Activated CD4-positive, alpha-beta T cell treated with anti-CD3 and anti-CD28 coated beads, Interleukin-2, amount 50 U/mL, for 16 hours (primary cell): ENCODE measurements at regions not wholly inside any gene's neighbourhood (a gene's known extent, or its start where the extent isn't known, plus 50 kb on each side); places are given as distances from the start of the nearest gene placed in this dataset.
"Not testable (repeated sequence)": the region's sequence is repeated elsewhere in the genome, so short reads cannot be mapped to it uniquely, and the experiment has no call there.

Experiments
- DNase-seq: peaks from one replicate; pipeline ENCODE4 v3.0.0-alpha.2; 2020

GRCh38 chr10:29746080-29746797 lies 111.5 kb upstream of the SVIL start:
- no peak for DNase-seq

- no peak for DNase-seq
These were observed 106.3 kb upstream of the SVIL start for GRCh38 chr10:29740981-29741545.

GRCh38 chr10:29738341-29738740 lies 103.6 kb upstream of the SVIL start:
- no peak for DNase-seq

DNA sequence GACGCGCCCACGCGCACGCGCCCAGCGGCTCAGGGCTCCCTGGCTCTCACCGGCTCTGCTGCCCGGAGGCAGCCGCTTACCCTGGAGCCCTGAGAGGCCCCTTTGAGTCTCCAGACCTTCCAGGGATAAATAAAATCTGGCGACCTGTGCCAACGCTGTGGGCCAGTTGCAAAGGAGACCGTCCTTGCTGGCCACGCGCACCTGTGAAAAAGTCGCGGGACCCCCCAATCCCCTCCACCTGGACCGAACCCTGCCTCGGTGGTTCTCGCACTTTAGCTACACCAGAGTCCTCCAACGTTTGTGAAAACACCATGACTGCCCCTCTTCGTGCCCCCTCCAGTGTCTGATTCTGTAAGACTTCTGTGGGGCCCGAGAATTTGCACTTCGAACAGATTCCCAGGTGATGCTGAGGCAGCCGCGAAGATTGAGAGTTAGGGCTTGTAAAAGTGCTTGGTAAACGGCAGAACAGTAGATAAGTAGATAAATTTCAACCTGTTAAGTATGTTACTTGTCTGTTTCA lies 102.4 kb upstream of the SVIL start:
- no peak for DNase-seq

DNA sequence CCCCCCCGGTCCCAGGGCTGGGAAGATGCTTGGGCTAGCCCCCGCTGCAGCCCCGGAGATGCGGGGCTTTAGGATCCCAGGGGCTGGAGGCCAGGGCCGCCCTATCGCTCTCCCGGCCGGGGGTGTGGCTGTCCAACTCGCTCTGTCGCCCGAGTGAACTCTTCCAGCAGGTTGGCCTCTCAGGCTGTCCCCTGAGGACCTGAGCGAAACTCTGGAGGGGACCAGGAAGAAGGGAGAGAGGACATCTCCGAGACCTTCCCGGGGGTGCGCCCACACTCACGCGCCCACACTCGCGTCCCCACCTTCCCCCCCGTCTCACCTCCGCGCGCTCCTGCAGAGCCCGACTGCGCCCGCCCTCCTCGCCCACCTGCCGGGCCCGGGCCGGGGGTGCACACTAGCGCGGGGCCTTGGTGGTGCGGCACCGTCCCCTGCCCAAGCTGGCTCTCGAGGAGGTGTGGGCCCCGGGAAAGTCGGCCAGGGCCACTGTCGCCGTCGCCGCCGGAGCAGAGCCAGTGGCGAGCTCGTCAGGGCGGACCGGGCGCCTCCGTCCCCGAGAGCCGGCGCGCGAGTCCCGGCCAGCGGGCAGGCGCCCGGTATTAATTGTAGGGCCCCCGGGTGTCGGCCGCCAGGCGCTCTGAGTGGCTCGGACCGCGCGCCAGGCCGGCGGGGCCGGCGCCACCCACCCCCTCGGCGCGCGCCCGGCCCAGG lies 101.7 kb upstream of the SVIL start:
- DNase-seq: no peak

GRCh38 chr10:29735628-29736365 lies 101.0 kb upstream of the SVIL start:
- DNase-seq: peak; percentile 79

GRCh38 chr10:29734962-29735627 lies 100.3 kb upstream of the SVIL start:
- peak; percentile 38 for DNase-seq

DNA sequence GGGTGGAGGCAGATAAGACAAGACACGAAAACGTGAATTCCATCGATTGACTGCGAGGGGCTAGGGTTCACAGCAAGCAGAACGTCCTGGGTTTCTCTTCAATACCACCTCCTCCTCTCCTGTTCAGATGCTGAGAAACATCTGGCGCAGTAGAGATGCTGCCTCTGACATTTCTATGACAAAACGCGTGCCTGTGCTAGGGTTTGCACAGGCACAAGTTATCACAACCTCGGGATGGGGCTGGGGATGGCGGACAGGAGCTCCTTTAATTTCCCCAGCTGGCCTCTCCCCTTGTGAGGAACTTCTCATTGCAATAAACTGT lies 99.8 kb upstream of the SVIL start:
- DNase-seq: no peak

DNA sequence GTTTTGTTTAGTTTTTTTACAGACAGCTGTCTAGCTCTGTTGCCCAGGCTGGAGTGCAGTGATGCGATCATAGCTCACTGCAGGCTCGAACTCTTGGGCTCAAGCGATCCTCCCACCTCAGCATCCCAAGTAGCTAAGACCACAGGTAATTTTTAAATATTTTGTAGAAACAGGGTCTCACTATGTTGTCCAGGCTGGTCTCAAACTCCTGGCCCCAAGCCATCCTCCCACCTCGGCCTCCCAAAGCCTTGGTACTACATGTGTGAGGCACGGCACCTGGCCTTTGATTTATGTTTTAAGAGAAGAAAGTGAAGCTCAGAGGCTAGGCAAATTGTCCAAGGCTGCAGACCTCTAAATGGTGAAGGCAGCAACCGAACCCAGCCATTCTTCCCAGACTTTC lies 98.6 kb upstream of the SVIL start:
- DNase-seq: no peak

DNA sequence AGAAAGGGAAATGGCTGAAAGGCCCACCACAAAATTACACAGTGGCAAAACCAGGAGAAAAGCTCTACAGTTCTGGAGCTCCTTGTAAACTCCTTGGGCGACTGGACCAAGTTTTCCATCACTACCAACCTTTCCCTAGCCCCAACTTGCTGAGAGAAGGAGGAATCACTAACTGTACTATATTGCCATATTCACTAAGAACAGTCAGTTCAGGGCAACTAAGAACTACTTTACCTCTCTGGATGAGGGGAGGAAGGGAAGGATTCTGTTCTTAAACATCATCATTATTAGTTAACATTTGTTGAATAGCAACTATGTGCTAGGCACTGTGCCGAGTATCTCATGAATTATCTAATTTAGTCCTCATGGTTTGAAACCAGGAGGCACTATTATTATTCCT lies 98.1 kb upstream of the SVIL start:
- no peak for DNase-seq

- DNase-seq: no peak
These were observed 97.0 kb upstream of the SVIL start for GRCh38 chr10:29731760-29732159.

DNA sequence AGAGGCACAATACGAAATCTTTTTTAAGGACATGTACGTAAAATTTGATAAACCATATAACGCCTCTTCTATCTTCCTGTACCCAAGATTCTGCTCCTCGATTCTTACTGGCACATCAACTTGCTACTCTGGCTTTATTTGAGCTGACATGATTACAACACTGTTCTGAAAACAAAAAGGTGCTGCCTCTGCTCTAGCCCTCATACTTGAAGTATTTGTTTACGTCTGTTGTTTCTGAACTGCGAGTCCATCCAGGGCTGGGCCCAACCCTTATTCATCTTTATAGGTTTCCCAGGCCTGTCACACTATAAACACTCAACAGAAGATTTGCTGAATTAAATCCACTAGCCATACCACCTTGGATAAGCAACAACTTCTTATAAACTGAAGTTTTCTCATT lies 96.2 kb upstream of the SVIL start:
- no peak for DNase-seq

GRCh38 chr10:29730458-29730857 lies 95.7 kb upstream of the SVIL start:
- DNase-seq: no peak

DNA sequence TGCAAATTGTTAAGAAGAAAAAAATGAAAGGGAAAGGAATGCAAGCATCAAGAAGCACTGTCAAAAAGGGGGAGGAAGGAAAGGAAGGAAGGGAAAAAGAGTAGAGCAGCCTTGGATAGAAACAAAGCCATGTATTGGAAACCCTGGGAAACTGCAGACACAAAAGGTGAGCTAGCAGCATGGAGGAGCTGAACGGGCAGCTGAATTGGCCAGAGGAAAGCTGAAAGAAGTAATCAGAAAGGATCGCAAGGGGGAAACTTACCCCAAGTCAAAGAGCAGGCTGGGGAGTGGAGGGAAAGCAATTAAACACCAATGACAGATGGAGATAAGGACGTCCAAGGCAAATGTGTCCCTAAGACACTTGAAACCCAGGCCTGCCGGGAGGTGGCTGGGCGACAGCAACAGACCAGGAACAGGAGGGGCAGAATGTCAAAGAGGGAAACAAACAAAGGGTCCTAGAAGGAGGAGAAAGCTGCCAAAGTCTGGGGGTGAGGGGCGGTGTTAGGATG lies 93.8 kb upstream of the SVIL start:
- no peak for DNase-seq

- not testable (repeated sequence) for DNase-seq
These were observed 91.2 kb upstream of the SVIL start for GRCh38 chr10:29725927-29726326.

DNA sequence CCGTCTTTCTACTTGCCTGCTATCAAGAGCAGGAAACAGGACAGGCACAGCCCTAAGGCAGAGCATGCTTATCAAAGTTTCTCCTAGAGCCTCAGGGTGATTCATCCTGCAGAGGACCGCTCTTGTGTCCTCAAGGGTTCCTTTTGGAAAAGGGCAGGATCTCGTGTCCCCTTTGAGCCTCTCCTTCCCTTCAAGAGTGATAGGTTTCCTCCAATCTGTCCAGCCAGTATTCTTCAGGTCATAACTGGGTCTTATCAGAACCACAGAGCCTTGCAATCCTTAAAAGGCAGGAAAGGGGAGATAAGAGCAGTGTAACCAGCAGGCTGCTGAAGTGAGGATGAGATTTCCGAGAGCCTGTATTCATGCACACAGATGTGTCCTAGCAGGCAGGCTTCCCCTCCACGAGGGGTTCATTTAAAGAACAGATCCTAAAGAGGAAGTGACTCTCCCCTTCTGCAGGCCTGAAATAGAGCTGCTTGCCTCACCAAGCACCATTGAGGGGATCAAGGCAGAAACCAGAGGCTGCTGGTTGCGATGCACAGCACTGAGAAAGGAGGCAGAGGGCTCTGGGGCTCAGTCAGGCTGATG lies 90.5 kb upstream of the SVIL start:
- no peak for DNase-seq

- DNase-seq: no peak
These were observed 89.0 kb upstream of the SVIL start for GRCh38 chr10:29723726-29724125.

- no peak for DNase-seq
These were observed 88.0 kb upstream of the SVIL start for GRCh38 chr10:29722777-29723176.

DNA sequence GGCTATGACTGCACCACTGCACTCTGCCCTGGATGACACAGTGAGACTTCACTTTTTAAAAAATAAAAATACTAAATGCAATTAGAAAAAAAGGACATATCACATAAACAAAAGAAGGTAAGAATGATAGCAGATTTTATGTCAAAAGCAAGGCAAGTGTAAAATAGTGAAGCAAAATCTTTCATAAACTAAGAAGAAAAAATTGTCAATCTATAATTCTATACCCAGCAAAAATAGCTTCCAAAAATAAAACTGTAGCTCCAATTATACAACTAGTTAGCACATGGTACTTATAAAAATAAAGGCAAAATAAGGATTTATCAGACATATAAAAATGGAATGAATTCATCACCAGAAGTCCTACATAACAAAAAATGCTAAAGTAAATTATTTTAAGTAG lies 85.4 kb upstream of the SVIL start:
- DNase-seq: no peak

DNA sequence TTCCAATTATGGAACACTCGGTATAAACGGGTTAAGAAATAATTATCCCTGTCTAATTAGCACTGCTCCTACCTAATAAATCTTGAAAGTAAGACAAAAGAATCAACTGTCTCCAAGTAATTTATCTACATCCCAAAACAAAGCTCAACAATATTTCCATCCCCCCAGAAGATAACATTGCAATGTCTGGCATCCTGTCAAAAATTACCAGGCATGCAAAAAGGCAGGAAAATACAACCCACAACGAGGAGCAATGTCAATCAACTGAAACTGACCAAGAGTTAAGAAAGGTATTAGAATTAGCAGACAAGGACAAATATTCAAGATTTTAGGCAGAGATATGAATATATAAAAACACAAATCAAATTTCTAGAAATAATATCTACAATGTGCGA lies 84.5 kb upstream of the SVIL start:
- DNase-seq: no peak

- DNase-seq: no peak
These were observed 80.5 kb upstream of the SVIL start for GRCh38 chr10:29715296-29715695.

DNA sequence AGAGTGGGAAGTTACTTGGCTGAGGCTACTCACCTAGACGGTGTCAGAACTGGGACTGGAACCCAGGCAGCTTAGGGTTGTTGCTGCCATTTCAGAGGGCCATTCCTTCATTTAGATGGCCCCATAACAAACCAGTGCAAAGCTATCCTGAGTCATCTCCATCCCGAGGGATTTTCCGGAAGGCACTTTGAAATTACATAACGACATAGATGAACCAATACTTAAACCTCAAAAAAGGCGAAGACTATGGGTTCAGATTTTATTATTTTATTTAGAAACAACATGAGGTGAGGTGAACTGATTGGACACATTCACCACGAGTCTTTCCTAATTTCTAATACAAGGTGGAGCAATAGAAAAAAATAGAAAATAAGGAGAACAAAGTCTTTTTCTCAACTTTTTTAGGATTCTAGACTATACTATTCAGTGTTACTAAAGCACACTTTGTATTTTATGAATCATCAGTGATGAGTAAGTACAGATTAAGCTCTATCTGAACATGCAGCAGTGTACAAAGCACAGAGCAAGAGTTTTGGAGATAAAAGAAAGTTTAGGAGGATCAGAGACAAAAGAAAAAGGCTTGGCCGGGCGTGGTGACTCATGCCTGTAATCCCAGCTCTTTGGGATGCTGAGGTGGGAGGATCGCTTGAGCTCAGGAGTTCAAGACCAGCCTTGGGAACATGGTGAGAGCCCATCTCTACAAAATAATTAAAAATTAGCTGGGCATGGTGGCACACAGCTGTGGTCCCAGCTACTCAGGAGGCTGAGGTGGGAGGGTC lies 79.5 kb upstream of the SVIL start:
- DNase-seq: no peak
